Loucy (cell line): ENCODE measurements at regions not wholly inside any gene's neighbourhood (a gene's known extent, or its start where the extent isn't known, plus 50 kb on each side); places are given as distances from the start of the nearest gene placed in this dataset.

Source experiments
- CTCF ChIP-seq: fragments of 200-600 bp; sonication (generic); conservative IDR thresholded peaks from 2 replicates; pipeline ENCODE4 v1.5.1; 2014; ENCODE audit warnings: mild to moderate bottlenecking, antibody characterized with exemption, low read length
- EZH2phosphoT487 ChIP-seq: fragments of 200-600 bp; IDR thresholded peaks from 2 replicates; pipeline ENCODE4 v1.6.1; 2018; ENCODE audit warnings: antibody characterized with exemption, mild to moderate bottlenecking, moderate library complexity, borderline replicate concordance

- TF ChIP-seq CTCF (no peak), EZH2phosphoT487 (no peak)
Observed at GRCh38 chr2:63777816-63778215, 63.9 kb upstream of the UGP2 start.
